SU-DHL-6 (cell line): ENCODE measurements at regions not wholly inside any gene's neighbourhood (a gene's known extent, or its start where the extent isn't known, plus 50 kb on each side); places are given as distances from the start of the nearest gene placed in this dataset.

Source experiments
- EZH2phosphoT487 ChIP-seq: fragments of 200-600 bp; sonication (generic), shearing (Covaris generic); conservative IDR thresholded peaks from 2 replicates; pipeline ENCODE4 v1.6.1; 2018; ENCODE audit warnings: mild to moderate bottlenecking, antibody characterized with exemption, low read length, moderate library complexity, mixed read lengths
- TF ChIP-seq, protein P1 (sequence below): fragments of 200-600 bp; sonication (generic); IDR thresholded peaks from one replicate; pipeline ENCODE4 v1.5.1; 2017; ENCODE audit warnings: antibody characterized with exemption, mild to moderate bottlenecking, low read length, moderate library complexity; ENCODE audit not compliant: insufficient read depth, poor library complexity, severe bottlenecking

DNA sequence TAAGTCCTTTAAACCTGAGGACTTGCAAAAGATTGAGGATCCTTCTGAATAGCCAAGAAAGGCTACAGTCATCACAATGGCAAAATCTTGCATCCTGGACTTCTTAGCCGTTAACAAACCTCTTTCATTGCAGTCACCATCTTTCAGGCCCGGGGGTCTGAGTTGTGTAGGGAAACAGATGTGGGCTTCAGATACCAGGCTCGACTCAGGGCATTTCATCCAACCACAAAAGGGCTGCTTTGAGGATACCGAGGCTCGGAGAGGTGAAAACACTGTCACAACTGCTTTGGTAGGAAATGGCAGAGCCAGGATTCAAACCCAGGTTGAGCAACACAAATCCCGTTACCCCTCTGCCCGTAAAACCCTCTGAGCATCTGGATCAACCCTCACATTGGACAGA, 147.4 kb downstream of the TFCP2L1 start:
- TF ChIP-seq, protein P1, sequence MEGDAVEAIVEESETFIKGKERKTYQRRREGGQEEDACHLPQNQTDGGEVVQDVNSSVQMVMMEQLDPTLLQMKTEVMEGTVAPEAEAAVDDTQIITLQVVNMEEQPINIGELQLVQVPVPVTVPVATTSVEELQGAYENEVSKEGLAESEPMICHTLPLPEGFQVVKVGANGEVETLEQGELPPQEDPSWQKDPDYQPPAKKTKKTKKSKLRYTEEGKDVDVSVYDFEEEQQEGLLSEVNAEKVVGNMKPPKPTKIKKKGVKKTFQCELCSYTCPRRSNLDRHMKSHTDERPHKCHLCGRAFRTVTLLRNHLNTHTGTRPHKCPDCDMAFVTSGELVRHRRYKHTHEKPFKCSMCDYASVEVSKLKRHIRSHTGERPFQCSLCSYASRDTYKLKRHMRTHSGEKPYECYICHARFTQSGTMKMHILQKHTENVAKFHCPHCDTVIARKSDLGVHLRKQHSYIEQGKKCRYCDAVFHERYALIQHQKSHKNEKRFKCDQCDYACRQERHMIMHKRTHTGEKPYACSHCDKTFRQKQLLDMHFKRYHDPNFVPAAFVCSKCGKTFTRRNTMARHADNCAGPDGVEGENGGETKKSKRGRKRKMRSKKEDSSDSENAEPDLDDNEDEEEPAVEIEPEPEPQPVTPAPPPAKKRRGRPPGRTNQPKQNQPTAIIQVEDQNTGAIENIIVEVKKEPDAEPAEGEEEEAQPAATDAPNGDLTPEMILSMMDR: no peak
- TF ChIP-seq EZH2phosphoT487: no peak
